Adipocyte (in vitro differentiated cells): ENCODE measurements at regions not wholly inside any gene's neighbourhood (a gene's known extent, or its start where the extent isn't known, plus 50 kb on each side); places are given as distances from the start of the nearest gene placed in this dataset.

Source experiments
- DNase-seq: peaks from one replicate; pipeline ENCODE4 v3.0.0-alpha.2; 2015; ENCODE audit warnings: low read depth
- H3K27me3 ChIP-seq: replicated peaks from 2 replicates; pipeline ENCODE4 v1.7.0; 2013; ENCODE audit warnings: mild to moderate bottlenecking, low read length, moderate library complexity; ENCODE audit not compliant: control insufficient read depth, insufficient read depth
- H3K36me3 ChIP-seq: 2 replicates; pipeline ENCODE4 v1.7.0; 2013; ENCODE audit warnings: low read length, mild to moderate bottlenecking, moderate library complexity; ENCODE audit not compliant: control insufficient read depth, insufficient read depth, severe bottlenecking
- H3K4me1 ChIP-seq: 2 replicates; pipeline ENCODE4 v1.7.0; 2013; ENCODE audit warnings: mild to moderate bottlenecking, low read length, moderate library complexity; ENCODE audit not compliant: control insufficient read depth, insufficient read depth
- H3K4me3 ChIP-seq: 2 replicates; pipeline ENCODE4 v1.7.0; 2013; ENCODE audit warnings: mild to moderate bottlenecking, low read length, moderate library complexity
- H3K9ac ChIP-seq: 2 replicates; pipeline ENCODE4 v1.7.0; 2013; ENCODE audit warnings: mild to moderate bottlenecking, low read length, moderate library complexity
- H3K9me3 ChIP-seq: 2 replicates; pipeline ENCODE4 v1.7.0; 2013; ENCODE audit warnings: mild to moderate bottlenecking, low read length, moderate library complexity; ENCODE audit not compliant: control insufficient read depth

- Histone ChIP-seq H3K9me3 (no peaks in the 10 kb centered on the region), H3K4me3 (no peak overlapping the region), H3K36me3 (no peaks in the 10 kb centered on the region), H3K27me3 (no peaks in the 10 kb centered on the region), H3K4me1 (peaks cover 12% of the 10 kb centered on the region), H3K9ac (no peak overlapping the region)
- no peak for DNase-seq
These were observed 82.6 kb upstream of the GPC6 start for GRCh38 chr13:93144031-93144430.

GRCh38 chr13:93145199-93145598 lies 81.4 kb upstream of the GPC6 start:
- H3K4me3 ChIP-seq = no peak overlapping the region
- no peak for DNase-seq

GRCh38 chr13:93146584-93147297 lies 79.9 kb upstream of the GPC6 start:
- H3K9me3 ChIP-seq = no peaks in the 10 kb centered on the region
- H3K4me3 ChIP-seq = no peak overlapping the region
- peaks cover 26% of the 10 kb centered on the region for H3K4me1 ChIP-seq
- DNase-seq = peak; percentile 39
- no peak overlapping the region for H3K9ac ChIP-seq
- no peaks in the 10 kb centered on the region for H3K36me3 ChIP-seq
- H3K27me3 ChIP-seq = no peaks in the 10 kb centered on the region

More at GRCh38 chr13:93145199-93145598, 81.4 kb upstream of the GPC6 start:
- peaks cover 12% of the 10 kb centered on the region for H3K4me1 ChIP-seq
- H3K36me3 ChIP-seq = no peaks in the 10 kb centered on the region
- H3K9me3 ChIP-seq = no peaks in the 10 kb centered on the region
- H3K9ac ChIP-seq = no peak overlapping the region
- no peaks in the 10 kb centered on the region for H3K27me3 ChIP-seq

- Histone ChIP-seq H3K9me3 (no peaks in the 10 kb centered on the region), H3K36me3 (no peaks in the 10 kb centered on the region), H3K4me1 (peaks cover 29% of the 10 kb centered on the region), H3K27me3 (no peaks in the 10 kb centered on the region), H3K9ac (no peak overlapping the region), H3K4me3 (no peak overlapping the region)
- no peak for DNase-seq
These were observed 79.3 kb upstream of the GPC6 start for GRCh38 chr13:93147298-93147645.

GRCh38 chr13:93147946-93148345 lies 78.7 kb upstream of the GPC6 start:
- DNase-seq = no peak
- Histone ChIP-seq H3K27me3 (no peaks in the 10 kb centered on the region), H3K4me3 (no peak overlapping the region), H3K9ac (no peak overlapping the region), H3K4me1 (peaks cover 29% of the 10 kb centered on the region), H3K36me3 (no peaks in the 10 kb centered on the region), H3K9me3 (no peaks in the 10 kb centered on the region)

- H3K4me1 ChIP-seq = peaks cover 29% of the 10 kb centered on the region
- H3K27me3 ChIP-seq = no peaks in the 10 kb centered on the region
- no peaks in the 10 kb centered on the region for H3K36me3 ChIP-seq
- peak; percentile 87 for DNase-seq
- no peaks in the 10 kb centered on the region for H3K9me3 ChIP-seq
- H3K9ac ChIP-seq = peak overlapping the region; percentile 14
- no peak overlapping the region for H3K4me3 ChIP-seq
These were observed 75.3 kb upstream of the GPC6 start for GRCh38 chr13:93151277-93151676.

GRCh38 chr13:93158565-93158964 lies 68.0 kb upstream of the GPC6 start:
- H3K27me3 ChIP-seq = no peaks in the 10 kb centered on the region
- no peak overlapping the region for H3K9ac ChIP-seq
- H3K36me3 ChIP-seq = no peaks in the 10 kb centered on the region
- DNase-seq = no peak
- no peak overlapping the region for H3K4me3 ChIP-seq
- peaks cover 2% of the 10 kb centered on the region for H3K9me3 ChIP-seq
- H3K4me1 ChIP-seq = no peaks in the 10 kb centered on the region

GRCh38 chr13:93169980-93170379 lies 56.6 kb upstream of the GPC6 start:
- Histone ChIP-seq H3K36me3 (no peaks in the 10 kb centered on the region), H3K9me3 (peaks cover 7% of the 10 kb centered on the region), H3K4me3 (no peak overlapping the region), H3K27me3 (no peaks in the 10 kb centered on the region), H3K9ac (no peak overlapping the region), H3K4me1 (no peaks in the 10 kb centered on the region)
- DNase-seq = peak; percentile 6

GRCh38 chr13:93172109-93172508 lies 54.5 kb upstream of the GPC6 start:
- H3K36me3 ChIP-seq = no peaks in the 10 kb centered on the region
- no peak for DNase-seq

GRCh38 chr13:93173654-93174053 lies 53.0 kb upstream of the GPC6 start:
- Histone ChIP-seq H3K4me3 (no peak overlapping the region), H3K9me3 (peaks cover 7% of the 10 kb centered on the region)
- no peak for DNase-seq

More at GRCh38 chr13:93172109-93172508, 54.5 kb upstream of the GPC6 start:
- Histone ChIP-seq H3K27me3 (no peaks in the 10 kb centered on the region), H3K4me1 (no peaks in the 10 kb centered on the region), H3K9me3 (peaks cover 7% of the 10 kb centered on the region), H3K4me3 (no peak overlapping the region), H3K9ac (no peak overlapping the region)

GRCh38 chr13:93174260-93174659 lies 52.3 kb upstream of the GPC6 start:
- H3K4me3 ChIP-seq = no peak overlapping the region
- DNase-seq = no peak
- H3K9me3 ChIP-seq = peaks cover 7% of the 10 kb centered on the region
- no peaks in the 10 kb centered on the region for H3K4me1 ChIP-seq
- H3K9ac ChIP-seq = no peak overlapping the region
- H3K27me3 ChIP-seq = no peaks in the 10 kb centered on the region
- no peaks in the 10 kb centered on the region for H3K36me3 ChIP-seq

More at GRCh38 chr13:93173654-93174053, 53.0 kb upstream of the GPC6 start:
- Histone ChIP-seq H3K4me1 (no peaks in the 10 kb centered on the region), H3K9ac (no peak overlapping the region), H3K36me3 (no peaks in the 10 kb centered on the region), H3K27me3 (no peaks in the 10 kb centered on the region)
